ENCODE measurements at regions not wholly inside any gene's neighbourhood (a gene's known extent, or its start where the extent isn't known, plus 50 kb on each side); places are given as distances from the start of the nearest gene placed in this dataset.
"Not testable (repeated sequence)": the region's sequence is repeated elsewhere in the genome, so short reads cannot be mapped to it uniquely, and the experiment has no call there.

GRCh38 chr1:177423090-177423489, 252.3 kb downstream of the BRINP2 start:
- H3K36me3 Mint-ChIP-seq, result no peaks in the 10 kb centered on the region
- no peak for DNase-seq (ENCODE audit: low spot score in 2 of 2)
- no peak for ATAC-seq
- H3K27ac Mint-ChIP-seq, result no peak overlapping the region
- H3K9me3 Mint-ChIP-seq, result peaks cover 10% of the 10 kb centered on the region
- no peak overlapping the region for H3K4me3 Mint-ChIP-seq
- no peaks in the 10 kb centered on the region for H3K4me1 Mint-ChIP-seq

DNA sequence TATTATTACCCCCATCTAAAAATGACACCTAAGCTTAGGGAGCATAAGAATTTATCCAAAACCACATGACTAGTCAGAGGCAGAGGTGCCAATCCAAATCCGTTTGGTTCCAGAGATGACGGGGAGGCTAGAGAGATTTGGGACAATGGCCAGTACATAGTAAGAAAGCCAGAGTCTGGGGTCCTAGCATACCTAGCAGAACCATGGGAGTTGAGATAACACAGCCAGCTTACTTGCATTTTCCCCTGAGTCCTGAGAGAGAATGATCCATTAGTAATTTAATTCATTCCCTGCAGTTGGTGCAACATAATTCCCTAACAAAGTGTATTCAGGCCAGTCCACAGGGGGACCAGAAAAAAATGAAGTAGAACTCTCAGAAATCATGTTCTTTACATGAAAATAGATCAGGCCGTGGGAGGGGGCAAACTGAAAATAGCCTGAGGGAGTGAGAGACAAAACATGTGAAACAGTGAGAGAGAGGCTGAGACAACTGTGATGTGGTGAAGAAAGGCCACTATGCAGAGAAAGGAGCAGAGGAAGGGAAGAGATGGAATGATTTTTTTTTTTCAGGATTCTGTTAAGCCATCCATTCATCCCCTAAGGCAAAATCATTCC, 243.3 kb downstream of the BRINP2 start:
- H3K27ac Mint-ChIP-seq, result no peak overlapping the region
- H3K4me3 Mint-ChIP-seq, result no peak overlapping the region
- H3K36me3 Mint-ChIP-seq, result no peaks in the 10 kb centered on the region
- DNase-seq (ENCODE audit: low spot score in 2 of 2) (no peak), ATAC-seq (no peak)
- no peaks in the 10 kb centered on the region for H3K4me1 Mint-ChIP-seq
- peaks cover 14% of the 10 kb centered on the region for H3K9me3 Mint-ChIP-seq

DNA sequence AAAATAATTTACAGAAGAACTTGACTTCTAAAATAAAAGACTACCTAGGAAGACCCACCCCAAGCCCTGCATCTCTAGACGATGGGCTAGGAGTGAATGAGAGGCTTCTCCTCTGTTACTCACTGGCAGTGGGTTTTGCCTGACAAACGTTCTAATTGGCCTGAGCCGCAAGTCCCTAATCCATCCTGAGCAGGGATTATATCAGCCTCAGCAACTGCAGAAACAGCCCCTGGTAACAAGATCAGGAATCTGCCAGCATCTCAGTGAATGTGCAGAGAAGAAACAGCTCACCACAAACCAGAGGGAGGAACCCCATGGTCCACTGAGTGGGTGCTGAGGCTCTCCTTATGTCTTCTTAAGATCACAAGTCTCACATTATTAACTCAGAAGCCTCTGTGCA, 240.6 kb downstream of the BRINP2 start:
- H3K4me1 Mint-ChIP-seq, result no peaks in the 10 kb centered on the region
- H3K27ac Mint-ChIP-seq, result no peak overlapping the region
- ATAC-seq (no peak), DNase-seq (ENCODE audit: low spot score in 2 of 2) (no peak)
- H3K4me3 Mint-ChIP-seq, result no peak overlapping the region
- H3K36me3 Mint-ChIP-seq, result no peaks in the 10 kb centered on the region
- peaks cover 24% of the 10 kb centered on the region for H3K9me3 Mint-ChIP-seq

GRCh38 chr1:177410179-177410766, 239.5 kb downstream of the BRINP2 start:
- Mint-ChIP-seq H3K4me3 (no peak overlapping the region), H3K4me1 (no peaks in the 10 kb centered on the region), H3K36me3 (no peaks in the 10 kb centered on the region), H3K27ac (no peak overlapping the region), H3K9me3 (peaks cover 24% of the 10 kb centered on the region)
- no peak for DNase-seq (ENCODE audit: low spot score in 2 of 2)
- no peak for ATAC-seq

DNA sequence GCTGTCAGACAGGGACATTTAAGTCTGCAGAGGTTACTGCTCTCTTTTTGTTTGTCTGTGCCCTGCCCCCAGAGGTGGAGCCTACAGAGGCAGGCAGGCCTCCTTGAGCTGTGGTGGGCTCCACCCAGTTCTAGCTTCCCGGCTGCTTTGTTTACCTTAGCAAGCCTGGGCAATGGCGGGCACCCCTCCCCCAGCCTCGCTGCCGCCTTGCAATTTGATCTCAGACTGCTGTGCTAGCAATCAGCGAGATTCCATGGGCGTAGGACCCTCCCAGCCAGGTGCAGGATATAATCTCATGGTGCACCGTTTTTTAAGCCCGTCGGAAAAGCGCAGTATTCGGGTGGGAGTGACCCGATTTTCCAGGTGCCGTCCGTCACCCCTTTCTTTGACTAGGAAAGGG, 235.6 kb downstream of the BRINP2 start:
- H3K36me3 Mint-ChIP-seq, H3K4me1 Mint-ChIP-seq: not testable (repeated sequence)

GRCh38 chr1:177392336-177392735, 221.6 kb downstream of the BRINP2 start:
- no peak overlapping the region for H3K27ac Mint-ChIP-seq
- DNase-seq (ENCODE audit: low spot score in 2 of 2), result no peak
- no peaks in the 10 kb centered on the region for H3K4me1 Mint-ChIP-seq
- ATAC-seq, result no peak
- H3K4me3 Mint-ChIP-seq, result no peak overlapping the region
- no peaks in the 10 kb centered on the region for H3K36me3 Mint-ChIP-seq
- peaks cover 23% of the 10 kb centered on the region for H3K9me3 Mint-ChIP-seq

More for the DNA sequence above, 235.6 kb downstream of the BRINP2 start:
- not testable (repeated sequence) for H3K4me3 Mint-ChIP-seq; H3K27ac Mint-ChIP-seq; DNase-seq (ENCODE audit: low spot score in 2 of 2); ATAC-seq
- peaks cover 20% of the 10 kb centered on the region for H3K9me3 Mint-ChIP-seq

- H3K27ac Mint-ChIP-seq, result no peak overlapping the region
- H3K36me3 Mint-ChIP-seq, result no peaks in the 10 kb centered on the region
- ATAC-seq (no peak), DNase-seq (ENCODE audit: low spot score in 2 of 2) (no peak)
- H3K4me3 Mint-ChIP-seq, result no peak overlapping the region
- peaks cover 7% of the 10 kb centered on the region for H3K9me3 Mint-ChIP-seq
- H3K4me1 Mint-ChIP-seq, result no peaks in the 10 kb centered on the region
Measured at GRCh38 chr1:177385760-177386698, 215.3 kb downstream of the BRINP2 start.

DNA sequence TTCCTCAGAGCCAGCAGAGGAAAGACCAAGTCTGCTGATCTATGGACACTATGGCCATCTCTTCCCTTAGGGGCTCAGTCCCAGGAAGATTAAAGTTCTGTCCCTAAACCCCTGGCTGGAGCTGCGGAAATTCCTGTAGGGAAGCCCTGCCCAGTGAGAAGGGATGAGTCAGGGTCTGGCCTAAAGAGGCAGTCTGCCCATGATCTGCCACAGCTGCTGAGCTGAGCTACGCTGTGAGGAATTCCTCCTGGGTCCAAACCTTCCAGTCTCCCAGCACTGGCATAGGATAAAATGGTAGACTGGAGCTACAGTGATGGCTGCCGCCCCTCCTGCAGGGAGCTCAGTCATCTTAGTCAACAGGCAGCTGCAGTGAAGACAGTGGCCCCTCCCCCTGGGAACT, 213.7 kb downstream of the BRINP2 start:
- no peak overlapping the region for H3K27ac Mint-ChIP-seq
- H3K4me1 Mint-ChIP-seq, result no peaks in the 10 kb centered on the region
- DNase-seq (ENCODE audit: low spot score in 2 of 2) (no peak), ATAC-seq (no peak)
- no peak overlapping the region for H3K4me3 Mint-ChIP-seq
- H3K9me3 Mint-ChIP-seq, result peaks cover 12% of the 10 kb centered on the region
- no peaks in the 10 kb centered on the region for H3K36me3 Mint-ChIP-seq

DNA sequence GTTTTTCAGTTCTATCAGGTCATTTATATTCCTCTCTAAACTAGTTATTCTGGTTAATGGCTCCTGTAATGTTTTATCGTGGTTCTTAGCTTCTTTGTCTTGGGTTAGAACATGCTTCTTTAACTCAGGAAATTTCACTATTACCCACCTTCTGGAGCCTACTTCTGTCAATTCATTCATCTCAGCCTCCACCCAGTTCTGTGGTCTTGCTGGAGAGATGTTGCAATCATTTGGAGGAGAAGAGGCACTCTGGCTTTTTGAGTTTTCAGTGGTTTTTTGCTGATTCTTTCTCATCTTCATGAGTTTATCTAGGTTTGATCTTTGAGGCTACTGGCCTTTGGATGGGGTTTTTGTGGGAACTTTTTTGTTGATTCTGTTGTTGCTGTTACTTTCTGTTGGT, 213.0 kb downstream of the BRINP2 start:
- Mint-ChIP-seq H3K9me3 (peaks cover 12% of the 10 kb centered on the region), H3K27ac (no peak overlapping the region), H3K4me1 (no peaks in the 10 kb centered on the region), H3K4me3 (no peak overlapping the region), H3K36me3 (no peaks in the 10 kb centered on the region)
- ATAC-seq, result no peak
- no peak for DNase-seq (ENCODE audit: low spot score in 2 of 2)

GRCh38 chr1:177377866-177378265, 207.1 kb downstream of the BRINP2 start:
- no peak overlapping the region for H3K4me3 Mint-ChIP-seq
- H3K36me3 Mint-ChIP-seq, result no peaks in the 10 kb centered on the region
- ATAC-seq, result no peak
- DNase-seq (ENCODE audit: low spot score in 2 of 2), result no peak
- no peak overlapping the region for H3K27ac Mint-ChIP-seq
- H3K4me1 Mint-ChIP-seq, result no peaks in the 10 kb centered on the region
- H3K9me3 Mint-ChIP-seq, result peaks cover 26% of the 10 kb centered on the region

GRCh38 chr1:177368255-177368654, 197.5 kb downstream of the BRINP2 start:
- Mint-ChIP-seq H3K4me3 (no peak overlapping the region), H3K27ac (no peak overlapping the region), H3K36me3 (no peaks in the 10 kb centered on the region), H3K9me3 (peaks cover 20% of the 10 kb centered on the region), H3K4me1 (no peaks in the 10 kb centered on the region)
- DNase-seq (ENCODE audit: low spot score in 2 of 2) (no peak), ATAC-seq (no peak)

GRCh38 chr1:177366091-177366490, 195.3 kb downstream of the BRINP2 start:
- ATAC-seq, result no peak
- H3K4me1 Mint-ChIP-seq, result no peaks in the 10 kb centered on the region

GRCh38 chr1:177360791-177361190, 190.0 kb downstream of the BRINP2 start:
- H3K4me3 Mint-ChIP-seq, result no peak overlapping the region
- H3K27ac Mint-ChIP-seq, result no peak overlapping the region
- ATAC-seq (no peak), DNase-seq (ENCODE audit: low spot score in 2 of 2) (no peak)
- H3K9me3 Mint-ChIP-seq, result peaks cover 13% of the 10 kb centered on the region
- no peaks in the 10 kb centered on the region for H3K4me1 Mint-ChIP-seq
- H3K36me3 Mint-ChIP-seq, result no peaks in the 10 kb centered on the region

More at GRCh38 chr1:177366091-177366490, 195.3 kb downstream of the BRINP2 start:
- DNase-seq (ENCODE audit: low spot score in 2 of 2), result no peak
- H3K36me3 Mint-ChIP-seq, result no peaks in the 10 kb centered on the region
- H3K4me3 Mint-ChIP-seq, result no peak overlapping the region
- H3K9me3 Mint-ChIP-seq, result peaks cover 18% of the 10 kb centered on the region
- no peak overlapping the region for H3K27ac Mint-ChIP-seq

- Mint-ChIP-seq H3K9me3 (peaks cover 6% of the 10 kb centered on the region), H3K4me3 (no peak overlapping the region), H3K4me1 (no peaks in the 10 kb centered on the region), H3K36me3 (no peaks in the 10 kb centered on the region), H3K27ac (no peak overlapping the region)
- DNase-seq (ENCODE audit: low spot score in 2 of 2) (no peak), ATAC-seq (no peak)
Measured at GRCh38 chr1:177356674-177357435, 186.1 kb downstream of the BRINP2 start.

DNA sequence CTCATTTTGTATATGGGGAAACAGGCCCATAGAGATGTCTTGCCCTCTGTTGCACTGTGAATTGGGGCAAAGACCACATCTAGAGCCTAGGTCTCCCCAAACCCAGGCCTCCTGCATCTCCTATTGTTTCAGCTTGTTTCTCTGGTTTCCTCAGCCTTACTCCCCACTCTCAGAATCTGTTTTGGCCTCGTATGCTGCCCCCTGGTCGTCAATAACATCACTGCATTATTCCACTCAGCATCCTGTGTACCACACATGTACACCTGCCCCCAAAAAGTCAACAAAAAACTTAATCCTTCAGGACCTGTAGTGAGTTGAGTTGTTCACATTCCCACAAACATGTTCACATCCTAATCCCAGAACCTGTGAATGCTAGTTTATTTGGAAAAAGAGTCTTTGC, 184.8 kb downstream of the BRINP2 start:
- ATAC-seq (no peak), DNase-seq (ENCODE audit: low spot score in 2 of 2) (no peak)
- Mint-ChIP-seq H3K4me1 (no peaks in the 10 kb centered on the region), H3K36me3 (no peaks in the 10 kb centered on the region), H3K27ac (no peak overlapping the region), H3K4me3 (no peak overlapping the region), H3K9me3 (peaks cover 4% of the 10 kb centered on the region)
